HEK293 (cell line): ENCODE measurements at regions not wholly inside any gene's neighbourhood (a gene's known extent, or its start where the extent isn't known, plus 50 kb on each side); places are given as distances from the start of the nearest gene placed in this dataset.

ENCODE experiments used
- CTCF ChIA-PET: fragments of 350-600 bp; formaldehyde crosslinking; extraction: SDS; loops from one replicate; lab custom pipeline; 2021; ENCODE audit warnings: antibody characterized with exemption; lab: Yijun Ruan, JAX
- POLR2A ChIA-PET: fragments of 300-600 bp; formaldehyde crosslinking; extraction: SDS; loops from one replicate; lab custom pipeline; 2020; ENCODE audit warnings: antibody characterized with exemption, inconsistent platforms; lab: Yijun Ruan, JAX
- H3K27ac ChIP-seq: fragments of 200-500 bp; sonication (Bioruptor generic); 2 replicates; pipeline ENCODE4 v1.5.1; 2014; ENCODE audit warnings: low read depth, low read length, control low read depth, inconsistent platforms; ENCODE audit errors: extremely low read depth
- H3K36me3 ChIP-seq, 2 experiments: fragments of 200-500 bp in 1 of 2; sonication (Bioruptor generic) in 1 of 2; 1 replicate in 1 of 2; 2 replicates in 1 of 2; pipeline ENCODE4 v1.5.1; 2014 to 2017; ENCODE audit warnings: inconsistent platforms in 2 of 2, low read length in 2 of 2; ENCODE audit not compliant: control insufficient read depth in 2 of 2, insufficient read depth in 1 of 2
- H3K4me1 ChIP-seq: fragments of 200-500 bp; sonication (Bioruptor generic); 2 replicates; pipeline ENCODE4 v1.5.1; 2014; ENCODE audit warnings: mild to moderate bottlenecking, low read length, inconsistent platforms; ENCODE audit not compliant: control insufficient read depth, insufficient read depth
- H3K4me3 ChIP-seq: 2 replicates; pipeline ENCODE4 v1.5.1; 2011; ENCODE audit warnings: low read depth, mild to moderate bottlenecking, control low read depth, low read length, moderate library complexity
- H3K9me3 ChIP-seq: fragments of 200-500 bp; sonication (Bioruptor generic); 2 replicates; pipeline ENCODE4 v1.5.1; 2014; ENCODE audit warnings: low read depth, low read length, inconsistent platforms; ENCODE audit not compliant: control insufficient read depth, insufficient read depth
- KLF16 ChIP-seq: fragments of 450-650 bp; formaldehyde crosslinking; IDR thresholded peaks from 2 replicates; pipeline ENCODE4 v1.5.1; 2017; ENCODE audit warnings: missing biosample characterization, missing genetic modification characterization
- ZBTB17 ChIP-seq: fragments of 450-650 bp; formaldehyde crosslinking; IDR thresholded peaks from 2 replicates; pipeline ENCODE4 v1.5.1; 2016; ENCODE audit warnings: missing biosample characterization, missing genetic modification characterization
- ZBTB7A ChIP-seq: fragments of 450-650 bp; formaldehyde crosslinking; IDR thresholded peaks from 2 replicates; pipeline ENCODE4 v1.5.1; 2016; ENCODE audit warnings: low read depth, missing biosample characterization, missing genetic modification characterization
- ZFP41 ChIP-seq: fragments of 450-650 bp; formaldehyde crosslinking; IDR thresholded peaks from 2 replicates; pipeline ENCODE4 v1.5.1; 2016; ENCODE audit warnings: missing biosample characterization, missing genetic modification characterization, borderline replicate concordance
- ZNF112 ChIP-seq: fragments of 450-650 bp; formaldehyde crosslinking; IDR thresholded peaks from 2 replicates; pipeline ENCODE4 v1.5.0; 2017; ENCODE audit warnings: missing biosample characterization, missing genetic modification characterization
- ZNF223 ChIP-seq: fragments of 450-650 bp; formaldehyde crosslinking; IDR thresholded peaks from 2 replicates; pipeline ENCODE4 v1.5.1; 2016; ENCODE audit warnings: missing biosample characterization, missing genetic modification characterization
- ZNF23 ChIP-seq: fragments of 450-650 bp; formaldehyde crosslinking; IDR thresholded peaks from 2 replicates; pipeline ENCODE4 v1.5.1; 2016; ENCODE audit warnings: missing biosample characterization, missing genetic modification characterization, borderline replicate concordance
- ZNF239 ChIP-seq: fragments of 450-650 bp; formaldehyde crosslinking; IDR thresholded peaks from 2 replicates; pipeline ENCODE4 v1.5.1; 2016; ENCODE audit warnings: missing biosample characterization, missing genetic modification characterization
- ZNF24 ChIP-seq: fragments of 450-650 bp; formaldehyde crosslinking; IDR thresholded peaks from 2 replicates; pipeline ENCODE4 v1.5.1; 2016; ENCODE audit warnings: missing biosample characterization, missing genetic modification characterization
- ZNF391 ChIP-seq: fragments of 450-650 bp; formaldehyde crosslinking; IDR thresholded peaks from 2 replicates; pipeline ENCODE4 v1.5.1; 2016; ENCODE audit warnings: low read depth, missing biosample characterization, missing genetic modification characterization, borderline replicate concordance
- ZNF394 ChIP-seq: fragments of 450-650 bp; formaldehyde crosslinking; IDR thresholded peaks from 2 replicates; pipeline ENCODE4 v1.5.1; 2016; ENCODE audit warnings: missing biosample characterization, missing genetic modification characterization, mild to moderate bottlenecking, moderate library complexity, borderline replicate concordance
- ZNF416 ChIP-seq: fragments of 450-650 bp; formaldehyde crosslinking; IDR thresholded peaks from 2 replicates; pipeline ENCODE4 v1.5.1; 2016; ENCODE audit warnings: missing biosample characterization, missing genetic modification characterization
- ZNF501 ChIP-seq: fragments of 450-650 bp; formaldehyde crosslinking; IDR thresholded peaks from 2 replicates; pipeline ENCODE4 v1.5.1; 2016; ENCODE audit warnings: missing biosample characterization, missing genetic modification characterization
- ZNF610 ChIP-seq: fragments of 450-650 bp; formaldehyde crosslinking; IDR thresholded peaks from 2 replicates; pipeline ENCODE4 v1.5.1; 2016; ENCODE audit warnings: missing biosample characterization, missing genetic modification characterization, borderline replicate concordance
- ZNF624 ChIP-seq: fragments of 450-650 bp; formaldehyde crosslinking; IDR thresholded peaks from 2 replicates; pipeline ENCODE4 v1.5.1; 2017; ENCODE audit warnings: missing biosample characterization, missing genetic modification characterization
- ZNF639 ChIP-seq: fragments of 450-650 bp; formaldehyde crosslinking; IDR thresholded peaks from 2 replicates; pipeline ENCODE4 v1.5.1; 2016; ENCODE audit warnings: missing biosample characterization, missing genetic modification characterization
- ZNF658 ChIP-seq: fragments of 450-650 bp; formaldehyde crosslinking; IDR thresholded peaks from 2 replicates; pipeline ENCODE4; 2016; ENCODE audit warnings: missing biosample characterization, missing genetic modification characterization
- ZNF791 ChIP-seq: fragments of 450-650 bp; formaldehyde crosslinking; IDR thresholded peaks from 2 replicates; pipeline ENCODE4 v1.5.1; 2016; ENCODE audit warnings: missing biosample characterization, missing genetic modification characterization
- ZSCAN16 ChIP-seq: fragments of 450-650 bp; formaldehyde crosslinking; IDR thresholded peaks from 2 replicates; pipeline ENCODE4 v1.5.1; 2016; ENCODE audit warnings: missing biosample characterization, missing genetic modification characterization
- ZSCAN18 ChIP-seq: fragments of 450-650 bp; formaldehyde crosslinking; IDR thresholded peaks from 2 replicates; pipeline ENCODE4 v1.5.1; 2016; ENCODE audit warnings: missing biosample characterization, missing genetic modification characterization
- TF ChIP-seq, protein P1 (sequence below): fragments of 450-650 bp; formaldehyde crosslinking; IDR thresholded peaks from 2 replicates; pipeline ENCODE4 v1.5.1; 2016; ENCODE audit warnings: missing biosample characterization, missing genetic modification characterization
- TF ChIP-seq, protein P2 (sequence below): fragments of 450-650 bp; formaldehyde crosslinking; IDR thresholded peaks from 2 replicates; pipeline ENCODE4 v1.5.1; 2016; ENCODE audit warnings: missing biosample characterization, missing genetic modification characterization

GRCh38 chr12:108438667-108439066, 76.4 kb upstream of the FICD start (continued):
- TF ChIP-seq ZSCAN18 (tag by site-specific recombination) (no peak), ZNF394 (no peak), ZNF610 (no peak), ZSCAN16 (tag by site-specific recombination) (no peak), ZNF658 (tag by site-specific recombination) (no peak)
- TF ChIP-seq, protein P1, sequence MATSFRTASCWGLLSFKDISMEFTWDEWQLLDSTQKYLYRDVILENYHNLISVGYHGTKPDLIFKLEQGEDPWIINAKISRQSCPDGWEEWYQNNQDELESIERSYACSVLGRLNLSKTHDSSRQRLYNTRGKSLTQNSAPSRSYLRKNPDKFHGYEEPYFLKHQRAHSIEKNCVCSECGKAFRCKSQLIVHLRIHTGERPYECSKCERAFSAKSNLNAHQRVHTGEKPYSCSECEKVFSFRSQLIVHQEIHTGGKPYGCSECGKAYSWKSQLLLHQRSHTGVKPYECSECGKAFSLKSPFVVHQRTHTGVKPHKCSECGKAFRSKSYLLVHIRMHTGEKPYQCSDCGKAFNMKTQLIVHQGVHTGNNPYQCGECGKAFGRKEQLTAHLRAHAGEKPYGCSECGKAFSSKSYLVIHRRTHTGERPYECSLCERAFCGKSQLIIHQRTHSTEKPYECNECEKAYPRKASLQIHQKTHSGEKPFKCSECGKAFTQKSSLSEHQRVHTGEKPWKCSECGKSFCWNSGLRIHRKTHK (tag by site-specific recombination) = no peak
- TF ChIP-seq, all 188 proteins: peak for 0

- Histone ChIP-seq H3K9me3 (no peaks in the 10 kb centered on the region), H3K4me1 (no peaks in the 10 kb centered on the region), H3K27ac (no peak overlapping the region), H3K4me3 (no peak overlapping the region), H3K36me3 (no peaks in the 10 kb centered on the region)
- ChIA-PET CTCF (no interaction called here), POLR2A (no interaction called here)
- TF ChIP-seq ZNF791 (tag by site-specific recombination) (no peak), ZNF112 (tag by site-specific recombination) (no peak), ZNF239 (no peak), ZNF223 (tag by site-specific recombination) (no peak), ZNF23 (no peak), ZBTB7A (tag by site-specific recombination) (no peak), ZNF624 (no peak), KLF16 (tag by site-specific recombination) (no peak), ZBTB17 (tag by site-specific recombination) (no peak)
Measured at GRCh38 chr12:108432423-108433121, 82.5 kb upstream of the FICD start.

GRCh38 chr12:108430926-108431325, 84.2 kb upstream of the FICD start:
- Histone ChIP-seq H3K27ac (no peak overlapping the region), H3K4me1 (no peaks in the 10 kb centered on the region), H3K9me3 (no peaks in the 10 kb centered on the region), H3K36me3 (no peaks in the 10 kb centered on the region), H3K4me3 (no peak overlapping the region)
- ChIA-PET CTCF (no interaction called here), POLR2A (no interaction called here)
- TF ChIP-seq ZNF391 (no peak), ZNF24 (tag by site-specific recombination) (no peak), ZNF501 (no peak), ZNF416 (no peak), ZNF639 (tag by site-specific recombination) (no peak), ZFP41 (no peak)
- TF ChIP-seq, protein P2, sequence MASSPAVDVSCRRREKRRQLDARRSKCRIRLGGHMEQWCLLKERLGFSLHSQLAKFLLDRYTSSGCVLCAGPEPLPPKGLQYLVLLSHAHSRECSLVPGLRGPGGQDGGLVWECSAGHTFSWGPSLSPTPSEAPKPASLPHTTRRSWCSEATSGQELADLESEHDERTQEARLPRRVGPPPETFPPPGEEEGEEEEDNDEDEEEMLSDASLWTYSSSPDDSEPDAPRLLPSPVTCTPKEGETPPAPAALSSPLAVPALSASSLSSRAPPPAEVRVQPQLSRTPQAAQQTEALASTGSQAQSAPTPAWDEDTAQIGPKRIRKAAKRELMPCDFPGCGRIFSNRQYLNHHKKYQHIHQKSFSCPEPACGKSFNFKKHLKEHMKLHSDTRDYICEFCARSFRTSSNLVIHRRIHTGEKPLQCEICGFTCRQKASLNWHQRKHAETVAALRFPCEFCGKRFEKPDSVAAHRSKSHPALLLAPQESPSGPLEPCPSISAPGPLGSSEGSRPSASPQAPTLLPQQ (tag by site-specific recombination) = no peak
